VCaP (cell line): ENCODE measurements at regions not wholly inside any gene's neighbourhood (a gene's known extent, or its start where the extent isn't known, plus 50 kb on each side); places are given as distances from the start of the nearest gene placed in this dataset.

Source experiments
- H3K27ac ChIP-seq: fragments of 450-650 bp; 2 replicates; pipeline ENCODE4 v1.5.1; 2017
- TF ChIP-seq, protein P1 (sequence below): fragments of 450-650 bp; conservative IDR thresholded peaks from 2 replicates; pipeline ENCODE4 v1.5.1; 2017; ENCODE audit warnings: mild to moderate bottlenecking, moderate library complexity

DNA sequence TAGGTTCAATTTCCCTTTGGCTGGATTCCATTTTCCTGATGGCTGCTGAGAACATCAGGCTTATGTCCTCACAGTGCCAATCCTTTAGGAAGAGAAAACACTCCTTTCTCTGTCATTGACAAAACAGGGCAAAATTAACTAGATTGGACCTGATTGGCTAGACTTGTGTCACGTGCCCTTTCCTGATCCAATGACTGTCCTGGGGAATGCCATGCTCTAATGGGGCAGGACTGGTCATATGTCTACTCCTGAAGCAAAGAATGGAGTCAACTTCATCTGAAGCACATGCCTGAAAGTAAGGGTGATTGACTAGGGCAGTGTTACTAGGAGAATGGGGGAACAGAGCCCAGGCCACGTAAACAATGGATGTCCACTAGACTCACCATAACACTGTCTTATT lies 220.4 kb downstream of the KDR start:
- TF ChIP-seq, protein P1, sequence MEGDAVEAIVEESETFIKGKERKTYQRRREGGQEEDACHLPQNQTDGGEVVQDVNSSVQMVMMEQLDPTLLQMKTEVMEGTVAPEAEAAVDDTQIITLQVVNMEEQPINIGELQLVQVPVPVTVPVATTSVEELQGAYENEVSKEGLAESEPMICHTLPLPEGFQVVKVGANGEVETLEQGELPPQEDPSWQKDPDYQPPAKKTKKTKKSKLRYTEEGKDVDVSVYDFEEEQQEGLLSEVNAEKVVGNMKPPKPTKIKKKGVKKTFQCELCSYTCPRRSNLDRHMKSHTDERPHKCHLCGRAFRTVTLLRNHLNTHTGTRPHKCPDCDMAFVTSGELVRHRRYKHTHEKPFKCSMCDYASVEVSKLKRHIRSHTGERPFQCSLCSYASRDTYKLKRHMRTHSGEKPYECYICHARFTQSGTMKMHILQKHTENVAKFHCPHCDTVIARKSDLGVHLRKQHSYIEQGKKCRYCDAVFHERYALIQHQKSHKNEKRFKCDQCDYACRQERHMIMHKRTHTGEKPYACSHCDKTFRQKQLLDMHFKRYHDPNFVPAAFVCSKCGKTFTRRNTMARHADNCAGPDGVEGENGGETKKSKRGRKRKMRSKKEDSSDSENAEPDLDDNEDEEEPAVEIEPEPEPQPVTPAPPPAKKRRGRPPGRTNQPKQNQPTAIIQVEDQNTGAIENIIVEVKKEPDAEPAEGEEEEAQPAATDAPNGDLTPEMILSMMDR: no peak

DNA sequence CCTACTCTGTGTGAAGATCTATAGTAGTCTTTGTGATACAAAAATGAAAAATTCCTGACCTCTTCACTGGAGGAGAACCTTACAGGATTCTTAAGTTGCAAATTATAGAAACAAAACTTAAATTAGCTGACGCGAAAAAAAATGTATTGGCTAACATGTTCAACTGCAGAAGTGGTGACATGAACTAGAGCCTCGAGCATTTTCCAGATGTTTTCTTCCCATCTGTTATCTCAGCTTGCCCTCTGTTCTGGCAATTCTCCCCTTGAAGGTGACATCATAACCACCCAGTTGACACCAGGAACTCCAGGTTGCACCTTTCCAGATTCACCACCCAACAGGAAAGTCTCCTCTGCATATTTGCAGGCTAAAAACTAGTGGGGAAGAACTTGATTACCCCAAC lies 222.4 kb downstream of the KDR start:
- H3K27ac ChIP-seq: no peak overlapping the region
- TF ChIP-seq, protein P1: no peak

More for the DNA sequence above, 220.4 kb downstream of the KDR start:
- no peak overlapping the region for H3K27ac ChIP-seq

DNA sequence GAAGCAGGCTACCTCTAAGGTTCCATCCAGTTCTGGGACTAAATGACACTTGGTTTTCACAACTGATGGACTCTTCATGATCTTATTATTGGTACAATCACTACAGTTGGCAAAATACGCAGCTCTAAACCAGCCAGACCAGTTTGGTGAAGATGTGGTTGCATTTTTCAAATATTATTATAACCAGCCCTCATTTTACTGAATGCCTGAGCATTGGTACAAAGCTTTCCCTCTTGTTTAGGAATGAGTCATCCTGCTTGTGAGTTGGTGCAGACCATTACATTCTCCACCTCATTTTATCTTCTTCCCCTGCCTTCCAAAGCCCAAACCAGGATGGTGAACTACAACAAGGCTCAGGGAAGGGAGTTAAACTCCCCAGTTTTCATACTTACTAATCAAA lies 223.1 kb downstream of the KDR start:
- TF ChIP-seq, protein P1: no peak
- no peak overlapping the region for H3K27ac ChIP-seq

GRCh38 chr4:54901202-54901601 lies 224.2 kb downstream of the KDR start:
- TF ChIP-seq, protein P1: no peak

GRCh38 chr4:54898656-54899340 lies 226.6 kb downstream of the KDR start:
- H3K27ac ChIP-seq: no peak overlapping the region
- TF ChIP-seq, protein P1: no peak

More at GRCh38 chr4:54901202-54901601, 224.2 kb downstream of the KDR start:
- H3K27ac ChIP-seq: no peak overlapping the region

DNA sequence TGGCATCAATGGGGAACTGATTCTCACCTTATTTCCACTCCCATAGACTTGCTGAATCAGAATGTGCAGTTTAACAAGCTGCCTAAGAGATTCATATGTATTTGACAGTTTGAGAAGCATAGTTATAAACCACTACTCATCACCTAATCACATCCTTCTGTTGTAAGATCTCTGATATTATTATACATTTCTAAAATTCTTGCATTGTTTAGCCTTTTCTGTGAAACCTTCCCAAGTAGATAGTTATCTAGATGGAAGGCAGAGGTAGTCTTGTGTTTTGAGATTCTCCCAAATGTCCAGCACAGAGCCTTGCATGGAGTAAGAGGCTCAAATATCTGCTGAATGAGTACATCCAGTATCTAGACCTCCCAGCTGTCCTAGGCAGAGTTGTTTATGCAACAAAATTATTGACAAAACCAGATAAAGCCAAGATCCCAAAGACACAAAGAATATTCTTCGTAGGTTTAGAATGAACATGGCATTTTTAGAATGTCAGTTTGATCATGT lies 227.3 kb downstream of the KDR start:
- TF ChIP-seq, protein P1: no peak

DNA sequence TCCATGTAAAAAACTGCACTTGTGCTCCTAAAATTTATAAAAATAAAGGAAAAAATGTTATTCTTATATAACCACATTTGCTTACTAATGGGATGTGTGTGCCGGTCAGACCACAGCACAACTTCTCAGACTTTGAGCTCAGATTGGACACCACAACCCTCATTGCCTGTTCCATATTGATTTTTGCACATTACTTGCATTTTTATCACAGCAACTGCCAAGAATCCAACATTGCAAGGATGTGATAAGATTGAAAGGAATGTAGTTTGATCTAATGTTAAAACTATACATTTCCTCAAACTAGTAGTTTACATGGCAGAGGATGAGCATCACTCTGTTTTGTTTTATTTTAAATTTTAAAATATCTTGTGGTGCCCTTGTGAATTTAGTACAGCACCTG lies 227.8 kb downstream of the KDR start:
- H3K27ac ChIP-seq: no peak overlapping the region
- TF ChIP-seq, protein P1: no peak

More for the DNA sequence above, 227.3 kb downstream of the KDR start:
- no peak overlapping the region for H3K27ac ChIP-seq
